ENCODE measurements at regions not wholly inside any gene's neighbourhood (a gene's known extent, or its start where the extent isn't known, plus 50 kb on each side); places are given as distances from the start of the nearest gene placed in this dataset.

- TF ChIP-seq POLR2A (IDR thresholded peaks at IDR 0.05) (no peak), POLR2AphosphoS5 (IDR thresholded peaks at IDR 0.05) (no peak)
Measured at GRCh38 chr13:106416645-106417044, 118.8 kb downstream of the EFNB2 start.

Data from breast epithelium (tissue), 3 donors.